ENCODE measurements at regions not wholly inside any gene's neighbourhood (a gene's known extent, or its start where the extent isn't known, plus 50 kb on each side); places are given as distances from the start of the nearest gene placed in this dataset.

DNA sequence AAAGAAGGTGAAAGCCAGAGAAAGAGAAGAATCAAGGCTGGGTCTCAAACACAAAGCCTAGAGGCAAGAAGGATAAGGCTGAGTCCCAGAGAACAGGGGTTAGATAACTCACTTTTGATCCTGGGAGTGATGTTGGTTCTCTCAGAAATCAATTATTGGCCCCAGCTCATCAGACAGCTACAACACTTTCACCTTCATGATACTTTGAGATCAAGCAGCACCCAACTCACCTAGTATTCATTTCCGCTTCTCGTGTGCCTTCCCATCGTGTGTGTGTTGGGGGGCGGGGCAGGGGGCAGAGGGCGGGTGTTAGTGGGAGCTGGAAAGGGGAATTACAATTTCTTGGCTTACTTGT is 92.2 kb upstream of the RAD23B start:
- Mint-ChIP-seq H3K27ac (no peak overlapping the region), H3K36me3 (ENCODE audit: low read depth) (no peaks in the 10 kb centered on the region), H3K27me3 (ENCODE audit: low read depth) (peaks cover 4% of the 10 kb centered on the region), H3K4me1 (no peaks in the 10 kb centered on the region), H3K4me3 (no peak overlapping the region), H3K9me3 (no peaks in the 10 kb centered on the region)
- TF ChIP-seq, protein P1, sequence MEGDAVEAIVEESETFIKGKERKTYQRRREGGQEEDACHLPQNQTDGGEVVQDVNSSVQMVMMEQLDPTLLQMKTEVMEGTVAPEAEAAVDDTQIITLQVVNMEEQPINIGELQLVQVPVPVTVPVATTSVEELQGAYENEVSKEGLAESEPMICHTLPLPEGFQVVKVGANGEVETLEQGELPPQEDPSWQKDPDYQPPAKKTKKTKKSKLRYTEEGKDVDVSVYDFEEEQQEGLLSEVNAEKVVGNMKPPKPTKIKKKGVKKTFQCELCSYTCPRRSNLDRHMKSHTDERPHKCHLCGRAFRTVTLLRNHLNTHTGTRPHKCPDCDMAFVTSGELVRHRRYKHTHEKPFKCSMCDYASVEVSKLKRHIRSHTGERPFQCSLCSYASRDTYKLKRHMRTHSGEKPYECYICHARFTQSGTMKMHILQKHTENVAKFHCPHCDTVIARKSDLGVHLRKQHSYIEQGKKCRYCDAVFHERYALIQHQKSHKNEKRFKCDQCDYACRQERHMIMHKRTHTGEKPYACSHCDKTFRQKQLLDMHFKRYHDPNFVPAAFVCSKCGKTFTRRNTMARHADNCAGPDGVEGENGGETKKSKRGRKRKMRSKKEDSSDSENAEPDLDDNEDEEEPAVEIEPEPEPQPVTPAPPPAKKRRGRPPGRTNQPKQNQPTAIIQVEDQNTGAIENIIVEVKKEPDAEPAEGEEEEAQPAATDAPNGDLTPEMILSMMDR (IDR thresholded peaks at IDR 0.05; ENCODE audit: unreplicated experiment in 3 of 3), result no peak

DNA sequence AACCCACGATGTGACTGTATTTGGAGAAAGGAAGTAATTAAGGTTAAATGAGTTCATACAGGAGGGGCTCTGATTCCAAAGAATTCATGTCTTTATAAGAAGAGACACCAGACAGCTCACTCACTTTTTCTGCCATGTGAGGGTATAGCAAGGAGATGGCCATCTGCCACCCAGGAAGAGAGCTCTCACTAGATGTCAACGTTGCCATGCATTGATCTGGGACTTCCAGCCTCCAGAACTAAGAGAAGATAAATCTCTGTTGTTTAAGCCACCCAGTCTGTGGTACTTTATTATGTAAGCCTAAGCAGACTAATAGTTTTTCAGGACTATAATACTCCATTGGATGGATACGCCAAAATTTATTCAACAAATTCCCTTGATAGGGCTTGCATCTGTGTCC is 89.8 kb upstream of the RAD23B start:
- H3K36me3 Mint-ChIP-seq (ENCODE audit: low read depth), result no peaks in the 10 kb centered on the region
- peaks cover 2% of the 10 kb centered on the region for H3K9me3 Mint-ChIP-seq
- H3K27me3 Mint-ChIP-seq (ENCODE audit: low read depth), result peaks cover 6% of the 10 kb centered on the region
- no peaks in the 10 kb centered on the region for H3K4me1 Mint-ChIP-seq
- TF ChIP-seq, protein P1 (IDR thresholded peaks at IDR 0.05; ENCODE audit: unreplicated experiment in 3 of 3), result no peak
- H3K27ac Mint-ChIP-seq, result no peak overlapping the region
- H3K4me3 Mint-ChIP-seq, result no peak overlapping the region

DNA sequence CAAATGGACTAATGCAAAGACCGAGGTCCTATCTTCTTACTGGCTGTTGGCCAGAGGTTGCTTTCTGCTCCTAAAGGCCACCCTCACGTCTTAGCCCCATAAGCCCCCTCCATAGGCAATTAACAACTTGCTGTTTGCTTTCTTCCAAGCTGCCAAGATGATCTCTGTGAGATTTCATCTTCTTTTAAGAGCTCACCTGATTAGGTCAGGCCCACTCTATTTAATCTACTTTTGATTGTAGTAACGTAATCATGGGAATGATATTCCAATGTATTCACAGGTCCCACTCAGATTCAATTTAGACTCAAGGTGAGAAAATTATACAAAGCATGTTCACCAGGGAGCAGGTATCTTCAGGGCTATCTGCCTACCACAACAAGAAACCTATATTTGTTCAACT is 84.4 kb upstream of the RAD23B start:
- Mint-ChIP-seq H3K4me3 (no peak overlapping the region), H3K27ac (no peak overlapping the region), H3K27me3 (ENCODE audit: low read depth) (peaks cover 6% of the 10 kb centered on the region), H3K4me1 (no peaks in the 10 kb centered on the region), H3K9me3 (peaks cover 5% of the 10 kb centered on the region), H3K36me3 (ENCODE audit: low read depth) (no peaks in the 10 kb centered on the region)
- TF ChIP-seq, protein P1 (IDR thresholded peaks at IDR 0.05; ENCODE audit: unreplicated experiment in 3 of 3), result no peak

DNA sequence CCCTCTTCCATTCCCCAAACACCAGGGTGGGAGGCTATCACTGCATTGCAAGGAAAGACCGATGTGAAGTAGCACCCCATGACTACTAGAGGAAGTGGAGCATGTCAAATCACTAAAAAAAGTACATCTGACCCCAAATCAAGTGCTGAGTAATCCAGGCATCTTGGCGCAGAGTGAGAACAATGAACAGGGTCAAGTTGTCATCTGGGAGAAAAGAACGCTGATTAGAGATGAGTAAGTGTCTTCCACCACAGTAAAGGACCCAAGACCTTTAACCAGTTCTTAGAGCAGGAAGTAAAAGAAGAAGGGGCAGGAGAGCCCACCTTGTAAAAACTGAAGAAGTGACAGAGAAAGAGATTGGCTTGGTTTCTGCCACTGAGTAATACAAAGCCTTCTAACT is 75.0 kb upstream of the RAD23B start:
- Mint-ChIP-seq H3K9me3 (peaks cover 5% of the 10 kb centered on the region), H3K4me1 (no peaks in the 10 kb centered on the region), H3K4me3 (no peak overlapping the region), H3K36me3 (ENCODE audit: low read depth) (no peaks in the 10 kb centered on the region), H3K27me3 (ENCODE audit: low read depth) (no peaks in the 10 kb centered on the region), H3K27ac (no peak overlapping the region)
- TF ChIP-seq, protein P1 (IDR thresholded peaks at IDR 0.05; ENCODE audit: unreplicated experiment in 3 of 3), result no peak

DNA sequence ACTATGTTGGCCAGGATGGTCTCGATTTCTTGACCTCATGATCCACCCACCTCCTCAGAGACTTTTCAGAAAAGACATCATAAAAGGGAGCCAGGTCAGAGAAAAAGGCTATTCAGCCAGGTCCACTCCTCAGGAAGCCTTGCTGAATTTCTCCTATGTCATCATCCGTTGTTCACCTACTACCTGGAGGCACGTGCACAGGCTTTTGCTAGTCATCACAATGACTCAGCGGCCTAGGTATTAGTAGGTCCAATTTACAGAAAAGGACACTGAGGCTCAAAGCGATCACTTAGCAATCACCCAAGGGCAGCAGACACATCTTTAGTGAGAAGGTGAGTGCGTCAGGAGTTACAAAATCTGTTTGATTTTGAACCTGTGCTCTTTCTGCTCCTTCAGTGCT is 72.3 kb upstream of the RAD23B start:
- no peaks in the 10 kb centered on the region for H3K27me3 Mint-ChIP-seq (ENCODE audit: low read depth)
- H3K9me3 Mint-ChIP-seq, result no peaks in the 10 kb centered on the region
- H3K27ac Mint-ChIP-seq, result no peak overlapping the region
- H3K4me3 Mint-ChIP-seq, result no peak overlapping the region
- TF ChIP-seq, protein P1 (IDR thresholded peaks at IDR 0.05; ENCODE audit: unreplicated experiment in 3 of 3), result no peak
- no peaks in the 10 kb centered on the region for H3K4me1 Mint-ChIP-seq
- no peaks in the 10 kb centered on the region for H3K36me3 Mint-ChIP-seq (ENCODE audit: low read depth)

DNA sequence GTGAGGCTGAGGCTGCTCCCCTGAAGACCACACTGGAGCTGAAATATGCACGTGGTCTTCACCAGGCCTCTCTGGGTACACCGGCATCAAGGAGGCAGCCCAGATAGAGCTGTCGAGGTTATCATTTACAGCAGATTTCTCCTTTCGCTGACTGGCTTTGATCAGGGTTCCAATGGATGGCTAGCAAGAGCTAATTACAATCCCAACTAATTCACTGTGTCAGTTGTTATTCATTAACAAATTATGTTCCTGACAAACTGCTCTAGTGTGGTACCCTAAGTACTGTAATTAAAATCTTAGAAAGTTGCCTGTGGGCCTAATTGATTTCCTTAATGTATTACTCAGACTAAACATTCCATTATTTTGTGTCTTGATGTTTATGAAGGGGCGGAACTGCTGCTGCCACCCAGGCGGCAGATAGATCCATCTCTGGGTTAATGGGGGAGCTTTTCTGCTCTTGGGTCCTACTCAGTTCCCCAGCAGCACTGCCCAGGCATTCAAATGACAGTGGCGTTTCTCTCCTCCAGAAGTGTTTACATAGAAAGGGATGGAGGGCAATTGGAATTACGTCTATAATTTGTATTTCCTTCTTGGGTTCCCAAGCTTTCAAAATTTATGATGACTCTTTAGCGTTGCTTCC is 71.7 kb upstream of the RAD23B start:
- Mint-ChIP-seq H3K27ac (no peak overlapping the region), H3K9me3 (no peaks in the 10 kb centered on the region), H3K27me3 (ENCODE audit: low read depth) (no peaks in the 10 kb centered on the region), H3K36me3 (ENCODE audit: low read depth) (no peaks in the 10 kb centered on the region), H3K4me1 (no peaks in the 10 kb centered on the region), H3K4me3 (no peak overlapping the region)
- TF ChIP-seq, protein P1 (IDR thresholded peaks at IDR 0.05; ENCODE audit: unreplicated experiment in 3 of 3), result no peak
